Fibroblast of gingiva (primary cell): ENCODE measurements at regions not wholly inside any gene's neighbourhood (a gene's known extent, or its start where the extent isn't known, plus 50 kb on each side); places are given as distances from the start of the nearest gene placed in this dataset.
"Not testable (repeated sequence)": the region's sequence is repeated elsewhere in the genome, so short reads cannot be mapped to it uniquely, and the experiment has no call there.

ENCODE experiments used
- DNase-seq: peaks from one replicate; pipeline ENCODE4 v3.0.0-alpha.2; 2011; ENCODE audit warnings: low read depth

GRCh38 chr2:87515226-87515625 is 232.7 kb upstream of the PLGLB2 start:
- DNase-seq: not testable (repeated sequence)

GRCh38 chr2:87515875-87516274 is 232.0 kb upstream of the PLGLB2 start:
- not testable (repeated sequence) for DNase-seq

- not testable (repeated sequence) for DNase-seq
Measured at GRCh38 chr2:87516369-87516967, 231.4 kb upstream of the PLGLB2 start.

GRCh38 chr2:87517438-87517837 is 230.4 kb upstream of the PLGLB2 start:
- DNase-seq: not testable (repeated sequence)

- DNase-seq: not testable (repeated sequence)
Measured at GRCh38 chr2:87518066-87518465, 229.8 kb upstream of the PLGLB2 start.

GRCh38 chr2:87518547-87518946 is 229.3 kb upstream of the PLGLB2 start:
- not testable (repeated sequence) for DNase-seq

GRCh38 chr2:87519158-87520011 is 228.5 kb upstream of the PLGLB2 start:
- peak; percentile 77 for DNase-seq

GRCh38 chr2:87521057-87521456 is 226.8 kb upstream of the PLGLB2 start:
- not testable (repeated sequence) for DNase-seq

GRCh38 chr2:87521489-87521888 is 226.4 kb upstream of the PLGLB2 start:
- DNase-seq: not testable (repeated sequence)

- not testable (repeated sequence) for DNase-seq
Measured at GRCh38 chr2:87524619-87525188, 223.2 kb upstream of the PLGLB2 start.

- DNase-seq: not testable (repeated sequence)
Measured at GRCh38 chr2:87525497-87525991, 222.3 kb upstream of the PLGLB2 start.

GRCh38 chr2:87526258-87526657 is 221.6 kb upstream of the PLGLB2 start:
- DNase-seq: not testable (repeated sequence)

- not testable (repeated sequence) for DNase-seq
Measured at GRCh38 chr2:87531968-87532715, 215.7 kb upstream of the PLGLB2 start.

- DNase-seq: not testable (repeated sequence)
Measured at GRCh38 chr2:87533390-87534272, 214.3 kb upstream of the PLGLB2 start.

- not testable (repeated sequence) for DNase-seq
Measured at GRCh38 chr2:87534273-87534889, 213.5 kb upstream of the PLGLB2 start.

GRCh38 chr2:87536427-87536826 is 211.5 kb upstream of the PLGLB2 start:
- DNase-seq: not testable (repeated sequence)

GRCh38 chr2:87537251-87537671 is 210.6 kb upstream of the PLGLB2 start:
- not testable (repeated sequence) for DNase-seq

- DNase-seq: not testable (repeated sequence)
Measured at GRCh38 chr2:87538268-87538667, 209.6 kb upstream of the PLGLB2 start.

- DNase-seq: not testable (repeated sequence)
Measured at GRCh38 chr2:87539151-87539943, 208.5 kb upstream of the PLGLB2 start.

GRCh38 chr2:87540242-87540641 is 207.6 kb upstream of the PLGLB2 start:
- DNase-seq: not testable (repeated sequence)
